Stimulated activated CD4-positive, alpha-beta T cell treated with anti-CD3 and anti-CD28 coated beads, TNF-alpha, amount 100 ng/mL, for 1 hour (primary cell): ENCODE measurements at regions not wholly inside any gene's neighbourhood (a gene's known extent, or its start where the extent isn't known, plus 50 kb on each side); places are given as distances from the start of the nearest gene placed in this dataset.

ENCODE experiments used
- DNase-seq, 3 donors: peaks; one replicate each; pipeline ENCODE4 v3.0.0-alpha.2; 2020; ENCODE audit warnings: low read depth in 3 of 3, low spot score in 1 of 3

DNA sequence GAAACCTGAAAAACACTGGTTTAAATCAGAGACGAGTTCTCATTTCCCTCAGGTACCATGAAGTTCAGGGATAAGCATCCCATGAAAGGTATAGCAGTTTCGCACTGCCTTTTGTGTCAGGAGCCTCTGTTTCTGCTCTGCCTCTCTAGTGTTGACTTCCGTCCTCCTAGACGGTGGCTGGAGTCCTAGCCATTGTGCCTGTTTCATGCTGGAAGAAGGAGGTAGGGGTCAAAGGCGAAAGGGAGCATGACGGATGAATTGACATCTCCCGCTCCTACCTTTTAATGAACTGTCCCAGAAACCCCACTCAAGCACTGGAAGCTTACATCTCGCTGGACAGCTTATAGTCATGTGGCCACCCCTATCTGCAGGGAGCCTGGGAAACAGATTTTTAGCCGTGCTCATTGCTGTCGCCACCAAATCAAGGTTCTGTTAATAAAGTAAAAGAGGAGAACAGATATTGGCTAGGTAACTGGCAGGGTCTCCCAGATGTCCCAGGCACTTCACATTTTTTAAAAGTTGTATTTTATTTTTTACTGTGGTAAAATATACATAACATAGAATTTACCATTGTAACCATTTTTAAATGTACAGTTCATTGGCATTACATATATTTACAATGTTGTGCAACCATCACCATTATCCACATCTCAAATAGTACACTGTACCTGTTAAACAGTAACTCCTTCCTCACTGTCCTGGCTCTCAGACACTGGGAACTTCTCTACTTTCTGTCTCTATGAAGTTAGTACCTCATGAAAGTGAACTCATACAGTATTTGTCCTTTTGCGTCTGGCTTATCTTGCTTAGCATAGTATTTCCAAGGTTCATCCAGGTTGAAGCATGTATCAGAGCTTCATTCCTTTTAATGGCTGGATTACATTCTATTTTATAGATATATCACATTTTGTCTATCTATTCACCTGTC, 55.0 kb upstream of the CTLA4 start:
- no peak for DNase-seq

DNA sequence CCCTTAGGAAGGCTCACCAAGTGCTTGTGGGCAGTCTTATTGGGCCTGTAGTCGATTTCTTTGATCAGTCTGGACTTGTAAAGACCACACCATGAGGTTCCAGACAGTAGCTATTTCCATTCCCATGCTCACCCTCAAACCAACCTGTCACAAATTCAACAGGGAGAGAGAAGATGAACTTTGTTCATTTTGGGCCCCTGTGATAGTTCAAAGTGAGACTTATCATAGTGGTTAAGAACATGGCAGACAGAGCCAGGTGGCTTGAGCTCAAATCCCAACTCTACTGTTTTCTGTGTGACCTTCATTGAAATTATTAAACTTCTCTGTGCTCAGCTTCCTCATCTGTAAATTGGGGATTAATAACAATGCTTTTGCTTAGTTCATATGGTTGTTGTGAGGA, 53.9 kb upstream of the CTLA4 start:
- DNase-seq = no peak

GRCh38 chr2:203814661-203815540, 52.7 kb upstream of the CTLA4 start:
- no peak for DNase-seq

DNA sequence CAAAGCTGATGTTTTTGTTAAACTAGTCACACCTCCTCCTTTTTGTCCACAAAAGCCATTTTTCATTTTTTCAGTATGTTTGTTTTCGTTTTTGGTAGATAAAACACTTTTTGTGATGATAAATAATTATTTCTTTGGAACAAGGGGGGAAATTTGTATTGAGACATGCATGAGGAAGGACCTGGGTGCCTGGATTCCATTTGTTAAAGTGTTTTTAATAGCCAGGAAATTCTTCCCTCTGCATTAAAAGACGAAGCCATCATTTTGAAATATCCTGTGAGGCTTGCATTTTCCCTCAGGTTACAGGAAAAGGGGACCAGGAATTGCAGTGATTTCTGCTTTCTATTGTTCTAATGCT, 52.1 kb upstream of the CTLA4 start:
- DNase-seq = no peak

- no peak for DNase-seq
Observed at GRCh38 chr2:203817147-203817546, 50.4 kb upstream of the CTLA4 start.
